EL (cell line): ENCODE measurements at regions not wholly inside any gene's neighbourhood (a gene's known extent, or its start where the extent isn't known, plus 50 kb on each side); places are given as distances from the start of the nearest gene placed in this dataset.
"Not testable (repeated sequence)": the region's sequence is repeated elsewhere in the genome, so short reads cannot be mapped to it uniquely, and the experiment has no call there.

ENCODE experiments used
- DNase-seq: peaks from one replicate; pipeline ENCODE4 v3.0.0-alpha.2; 2016

DNA sequence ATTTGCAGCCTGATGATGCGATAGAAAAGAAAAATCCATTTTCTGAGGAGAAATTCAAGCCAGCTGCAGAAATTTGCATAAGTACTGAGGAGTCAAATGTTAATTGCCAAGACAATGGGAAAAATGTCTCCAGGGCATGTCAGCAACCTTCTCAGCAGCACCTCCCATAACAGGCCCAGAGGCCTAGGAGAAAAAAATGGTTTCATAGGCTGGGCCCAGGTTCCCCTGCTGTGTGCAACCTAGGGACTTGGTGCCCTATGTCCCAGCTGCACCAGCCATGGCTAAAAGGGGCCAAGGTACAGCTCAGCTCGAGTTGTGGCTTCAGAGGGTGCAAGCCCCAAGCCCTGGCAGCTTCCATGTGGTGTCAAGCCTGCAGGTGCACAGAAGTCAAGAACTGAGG, 144.8 kb upstream of the PRKD1 start:
- not testable (repeated sequence) for DNase-seq

DNA sequence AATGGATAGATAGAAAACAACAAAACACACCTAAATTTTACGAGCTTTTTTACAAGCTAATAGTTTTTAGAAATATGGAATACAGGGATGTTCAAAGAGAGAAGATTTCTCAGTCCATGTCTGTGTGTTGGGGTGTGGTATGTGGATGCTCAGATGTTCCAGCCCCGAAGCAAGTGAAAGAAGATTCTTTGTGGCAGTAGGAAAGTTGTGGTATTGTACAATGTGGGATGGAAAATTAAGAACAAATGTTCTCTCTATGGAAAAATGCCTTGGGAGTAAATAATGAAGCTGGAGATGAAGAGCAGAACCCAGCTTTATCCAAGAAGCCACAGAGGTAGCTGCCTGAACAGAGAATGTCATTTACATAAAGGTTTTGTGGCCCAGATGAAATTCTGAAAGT, 150.3 kb upstream of the PRKD1 start:
- DNase-seq: no peak

DNA sequence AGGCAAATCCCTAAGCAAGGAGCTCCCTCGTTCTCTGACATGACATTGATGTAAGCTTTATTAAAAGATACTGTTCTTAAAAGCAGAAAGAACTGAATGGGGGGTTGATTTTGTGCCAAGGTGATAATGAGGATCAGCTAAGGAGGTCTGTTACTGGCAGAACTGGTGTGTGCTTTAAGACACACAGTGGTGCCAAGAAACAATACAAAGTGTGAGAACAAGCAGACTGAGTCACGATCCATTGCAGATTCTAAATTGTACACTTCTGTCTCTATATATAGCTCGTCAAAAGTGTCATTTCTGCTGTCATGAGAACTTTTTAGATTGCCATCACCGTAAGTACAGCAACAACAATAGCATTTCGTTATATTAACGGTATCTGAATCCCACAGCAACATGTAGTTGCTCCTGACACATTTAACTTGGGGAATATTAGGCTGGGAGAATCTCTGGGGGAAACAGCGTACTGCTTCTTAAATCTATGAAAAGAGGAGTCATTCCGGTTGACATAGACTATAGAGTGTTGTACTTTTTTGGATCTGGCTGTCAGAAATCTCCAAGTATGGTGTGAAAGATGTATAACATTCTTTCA, 151.3 kb upstream of the PRKD1 start:
- DNase-seq: no peak

DNA sequence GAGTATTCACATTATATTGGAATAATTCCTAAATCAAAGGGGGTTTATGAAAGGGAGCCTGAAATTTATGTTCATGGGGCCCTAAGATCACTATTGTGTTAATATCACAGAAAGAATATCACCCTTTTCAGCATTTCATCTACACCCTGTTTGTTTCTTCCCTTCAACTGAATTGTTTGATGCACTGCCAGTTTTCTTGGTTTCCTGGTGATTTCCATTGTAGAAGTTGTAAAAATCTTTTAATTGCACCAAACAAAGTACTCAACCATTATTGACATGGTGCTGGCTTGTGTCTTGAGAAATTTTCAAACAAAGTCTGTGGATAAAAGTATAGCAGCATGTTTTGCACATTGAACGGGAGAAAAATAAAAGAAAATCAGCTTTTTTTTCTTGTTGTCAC, 154.8 kb upstream of the PRKD1 start:
- DNase-seq: no peak

DNA sequence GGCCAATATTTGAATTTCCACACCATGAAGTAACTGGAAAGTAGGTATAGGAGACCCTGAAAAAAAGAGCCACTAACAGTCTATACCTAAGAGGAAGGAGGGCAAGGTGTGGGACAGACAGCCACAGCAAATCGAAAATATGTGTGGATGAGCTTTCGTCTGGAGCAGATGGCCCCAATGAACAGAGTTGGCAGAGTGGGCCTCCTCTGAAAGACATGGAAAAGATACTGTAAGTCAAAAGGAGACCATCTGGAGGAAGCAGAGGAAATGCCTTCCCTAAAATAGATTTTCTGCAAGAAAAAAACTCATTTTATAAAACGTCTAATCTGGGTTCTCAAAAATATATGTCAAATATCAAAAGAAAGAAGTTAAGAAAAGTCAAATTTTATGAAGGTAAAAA, 157.2 kb upstream of the PRKD1 start:
- no peak for DNase-seq

DNA sequence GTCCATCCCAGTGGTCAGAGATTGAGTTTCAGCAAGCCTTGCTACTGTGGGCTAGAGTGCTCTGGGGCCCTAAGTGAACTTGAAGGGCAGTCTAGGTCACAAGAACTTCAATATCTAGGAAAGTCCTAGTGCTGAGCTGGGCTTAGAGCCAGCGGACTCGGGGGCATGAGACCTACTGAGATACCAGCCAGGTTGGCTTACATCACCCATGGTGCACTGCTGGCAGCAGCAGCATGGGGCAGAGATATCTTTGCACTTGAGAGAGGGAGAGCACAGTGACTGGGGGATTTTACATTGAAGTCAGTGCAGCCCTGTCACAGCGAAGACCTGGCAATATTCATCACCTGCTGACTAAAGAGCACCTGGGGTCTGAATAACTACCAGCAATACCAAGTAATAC, 158.3 kb upstream of the PRKD1 start:
- DNase-seq: no peak

DNA sequence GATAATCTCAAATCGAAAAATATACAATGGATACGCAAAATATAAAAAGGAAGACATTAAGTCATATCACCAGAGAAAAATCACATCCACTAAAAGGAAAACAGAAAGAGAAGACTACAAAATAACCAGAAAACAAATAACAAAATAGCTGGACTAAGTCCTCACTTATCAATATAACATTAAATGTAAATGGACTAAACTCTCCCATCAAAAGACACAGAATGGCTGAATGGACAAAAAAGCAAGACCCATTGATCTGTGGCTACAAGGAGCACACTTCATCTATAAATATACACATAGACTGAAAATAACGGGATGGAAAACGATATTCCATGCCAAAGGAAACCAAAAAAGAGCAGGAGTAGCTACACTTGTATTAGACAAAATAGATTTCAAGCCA, 161.0 kb upstream of the PRKD1 start:
- no peak for DNase-seq

DNA sequence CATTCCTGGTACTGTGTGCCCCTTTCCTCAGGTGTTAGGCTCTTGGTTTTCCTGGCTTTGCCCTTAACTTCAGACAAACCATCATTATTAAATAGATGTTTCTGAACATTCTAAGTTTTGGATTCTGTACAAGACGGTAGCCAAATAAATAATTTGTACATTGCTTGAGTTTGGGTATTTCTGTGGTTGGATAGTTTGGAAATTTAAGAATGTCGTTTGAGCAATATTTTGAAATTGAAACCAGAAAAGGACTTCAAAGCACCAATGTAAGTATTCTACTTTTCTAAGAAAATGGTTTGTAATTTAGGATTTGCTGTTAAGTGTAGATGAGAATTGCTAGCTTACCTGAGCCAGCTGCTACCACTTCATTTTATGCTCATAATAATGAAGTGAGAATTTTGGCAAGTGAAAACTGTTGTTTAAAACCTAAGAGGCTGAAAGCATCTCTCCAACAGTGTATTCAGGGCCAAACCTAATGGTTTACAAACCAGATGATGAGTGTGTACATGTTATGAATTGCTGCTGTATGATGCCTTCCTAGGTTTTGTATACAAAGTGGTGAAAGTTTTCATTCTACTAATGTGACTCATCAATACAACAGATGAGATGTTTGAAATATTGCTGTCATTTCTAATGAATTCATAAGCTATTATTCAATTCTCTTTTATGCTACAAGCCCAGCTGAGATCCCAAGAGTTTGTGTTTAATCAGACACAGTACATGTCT, 181.5 kb upstream of the PRKD1 start:
- DNase-seq: peak; percentile 30

DNA sequence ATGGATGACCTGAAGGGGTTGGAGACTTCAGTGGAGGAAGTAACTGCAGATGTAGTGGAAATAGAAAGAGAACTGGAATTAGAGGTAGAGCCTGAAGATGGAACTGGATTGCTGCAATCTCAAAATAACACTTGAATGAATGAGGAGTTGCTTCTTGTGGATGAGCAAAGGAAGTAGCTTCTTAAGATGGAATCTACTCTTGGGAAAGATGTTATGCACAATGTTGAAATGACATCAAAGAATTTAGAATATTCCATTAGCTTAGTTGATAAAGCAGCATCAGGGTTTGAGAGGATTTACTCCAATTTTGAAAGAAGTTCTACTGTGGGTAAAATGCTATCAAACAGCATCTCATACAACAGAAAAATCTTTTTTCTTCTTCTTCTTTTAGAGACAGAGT, 186.4 kb upstream of the PRKD1 start:
- DNase-seq: no peak

DNA sequence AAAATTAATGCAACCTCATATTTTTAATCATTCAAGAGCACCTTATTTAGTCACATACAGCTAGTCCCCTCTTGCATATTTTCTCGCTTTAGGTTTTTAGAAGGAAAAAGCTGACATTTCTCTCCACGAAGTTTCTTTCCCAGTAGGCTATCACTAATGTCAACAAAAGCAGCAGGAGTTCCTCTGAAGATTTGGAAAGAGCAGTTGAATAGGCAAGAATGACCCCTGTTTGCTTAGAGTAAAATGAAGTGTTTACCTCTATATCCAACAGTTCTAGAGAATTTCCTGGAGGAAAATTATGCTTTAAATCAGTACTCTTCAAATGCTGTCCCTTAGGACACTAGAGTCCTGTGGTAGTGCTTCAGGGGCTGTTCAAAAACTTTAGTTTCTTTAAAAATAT, 188.1 kb upstream of the PRKD1 start:
- no peak for DNase-seq

DNA sequence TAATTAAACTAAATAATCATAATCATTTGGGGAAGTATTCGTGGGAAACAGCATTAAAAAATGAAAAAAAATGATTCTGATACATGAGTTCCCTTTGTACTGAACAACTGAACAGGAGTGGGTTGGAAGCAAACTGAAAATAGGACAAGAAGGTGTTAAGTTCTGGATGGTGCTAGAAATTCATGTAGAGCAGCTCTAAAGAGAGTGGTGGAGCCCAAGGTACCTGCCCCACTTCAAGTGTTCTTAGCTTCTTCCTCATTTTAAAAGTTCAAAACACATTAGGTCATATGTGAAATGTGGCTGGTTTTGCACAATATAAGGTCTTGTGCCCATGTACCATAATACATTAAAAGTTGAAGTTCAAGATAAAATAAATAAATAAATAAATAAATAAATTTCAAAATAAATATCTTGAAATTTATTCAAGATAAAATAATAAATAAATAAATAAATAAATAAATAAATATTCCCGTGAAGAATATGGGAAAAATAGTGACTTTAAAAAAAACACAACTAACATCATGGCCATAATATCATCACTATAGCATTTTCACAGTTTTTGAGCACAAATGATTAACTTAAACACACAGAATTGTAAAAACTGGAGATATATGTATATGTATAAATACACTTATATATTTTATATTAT, 191.5 kb upstream of the PRKD1 start:
- DNase-seq: no peak

DNA sequence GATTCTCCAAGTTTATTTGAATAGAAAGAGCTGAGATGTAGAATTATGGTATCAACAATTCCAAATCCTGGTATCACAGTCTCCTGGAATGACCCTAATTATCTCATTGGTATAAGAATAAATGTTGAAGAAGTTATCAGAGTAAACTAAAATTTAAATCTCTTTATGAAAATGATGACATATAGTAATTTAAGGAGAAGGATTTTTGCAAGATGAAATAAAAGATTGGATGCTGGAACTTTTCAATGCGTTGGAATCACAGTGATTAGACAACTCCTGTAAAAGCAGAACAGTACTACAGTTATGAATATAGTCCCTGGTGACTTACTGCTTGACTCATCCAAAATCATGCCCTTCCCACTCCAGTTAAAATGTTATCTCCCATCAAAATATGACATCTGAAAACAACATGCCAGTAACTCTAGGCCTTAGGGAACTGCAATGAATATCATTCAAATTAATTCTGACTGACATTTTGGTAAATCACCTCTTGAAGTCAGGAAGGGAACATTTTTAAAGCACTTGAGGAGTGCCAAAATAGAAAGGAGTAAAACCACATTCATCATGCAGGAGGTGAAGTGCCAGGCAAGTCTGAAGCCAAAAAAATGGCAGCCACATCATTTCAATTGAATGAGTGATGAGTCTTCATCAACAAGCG, 197.8 kb upstream of the PRKD1 start:
- no peak for DNase-seq

DNA sequence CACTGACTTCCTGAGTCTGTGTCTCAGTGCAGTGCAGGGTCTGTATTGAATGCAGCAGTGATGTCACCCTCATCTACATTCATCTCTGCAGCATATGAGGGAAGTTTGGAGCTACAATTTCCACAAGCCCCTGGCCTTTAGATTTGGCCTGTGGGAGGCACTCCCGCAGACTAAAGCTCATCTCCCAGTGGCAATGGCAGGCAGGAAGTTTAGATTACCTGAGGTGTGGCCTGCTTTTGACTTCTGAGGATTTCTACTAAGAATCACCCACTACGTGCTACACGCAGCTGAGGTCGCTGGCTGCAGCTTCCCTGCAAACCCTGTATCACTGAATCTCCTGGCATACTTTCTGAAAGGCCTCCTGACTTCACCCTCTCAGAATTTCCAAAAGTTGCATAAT, 202.2 kb upstream of the PRKD1 start:
- DNase-seq: no peak

DNA sequence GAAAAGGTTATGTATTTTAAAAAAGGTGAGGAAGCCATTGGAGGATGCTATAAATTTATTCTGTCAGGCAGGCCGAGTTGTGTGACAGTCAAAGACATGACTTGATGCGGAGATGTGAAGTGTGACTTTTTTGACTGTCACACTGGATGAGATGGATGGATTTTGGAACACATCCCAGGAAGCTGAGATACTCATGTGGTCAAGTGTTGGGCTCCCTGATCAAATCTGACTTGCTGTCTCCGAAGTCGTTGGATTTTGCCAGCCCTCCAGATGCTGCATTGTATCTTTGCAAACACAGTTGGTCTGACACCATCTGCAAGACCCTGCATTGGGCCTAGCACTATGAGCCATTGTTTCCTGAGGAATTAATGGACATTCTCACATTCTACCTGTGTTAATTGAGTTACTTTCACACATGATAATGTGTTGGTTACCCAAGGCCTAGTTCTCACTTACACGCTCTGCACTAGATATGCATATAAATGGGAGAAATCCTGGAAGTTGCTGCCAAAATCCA, 204.0 kb upstream of the PRKD1 start:
- DNase-seq: no peak

DNA sequence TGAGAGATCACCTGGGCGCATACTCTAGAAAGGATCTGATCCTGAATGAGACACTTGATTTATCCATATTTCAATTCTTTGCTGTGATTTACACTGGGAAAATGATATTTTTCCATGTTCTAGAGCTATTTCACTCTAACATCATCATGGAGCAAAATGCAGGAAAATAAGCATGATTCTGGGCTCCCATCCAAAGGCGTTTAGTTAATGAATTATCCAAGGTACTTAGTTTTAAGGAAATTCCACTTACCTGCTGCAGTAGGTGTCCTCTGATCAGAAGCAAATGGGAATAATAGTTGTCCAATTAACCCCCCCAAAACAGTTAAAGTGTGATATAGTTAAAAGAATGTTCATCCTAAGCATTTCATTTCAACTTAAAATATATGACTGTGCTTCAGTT, 204.5 kb upstream of the PRKD1 start:
- DNase-seq: no peak

DNA sequence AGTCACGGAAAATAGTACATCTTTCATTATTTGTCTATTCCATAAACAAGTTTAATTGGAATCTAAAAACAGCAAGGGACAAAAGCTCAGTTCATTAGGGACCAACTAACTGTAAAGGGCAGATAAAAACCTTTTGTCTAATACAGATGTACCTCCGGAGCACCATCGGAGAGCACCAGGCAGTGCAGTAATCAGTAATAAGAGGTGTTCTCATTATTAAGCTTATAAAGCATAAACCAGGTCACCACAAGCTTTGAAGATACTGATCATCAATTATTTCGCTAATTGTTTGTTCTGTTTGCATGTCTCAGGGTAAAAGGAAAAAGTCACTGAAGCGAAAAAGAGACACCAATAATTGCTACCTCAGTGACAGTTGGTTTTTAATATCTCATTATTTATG, 207.3 kb upstream of the PRKD1 start:
- DNase-seq: no peak

DNA sequence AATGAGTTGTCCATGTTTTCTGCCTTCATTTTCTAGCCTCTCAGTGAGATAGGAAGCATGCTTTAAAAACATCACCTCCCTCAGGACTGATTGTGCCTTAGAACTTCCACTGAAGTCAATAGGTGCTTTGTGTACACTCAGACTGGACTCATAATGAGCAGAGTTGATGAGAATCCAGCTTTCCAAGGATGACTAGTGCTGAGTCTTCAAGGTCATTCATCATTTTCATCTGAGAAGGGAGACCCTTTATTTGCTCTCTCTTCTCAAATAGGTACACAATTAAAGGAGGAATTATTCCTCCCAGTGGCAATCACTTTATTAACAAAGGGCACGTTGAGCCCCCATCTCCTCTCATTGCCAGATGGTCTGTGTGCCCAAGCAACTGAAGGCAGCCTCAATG, 210.9 kb upstream of the PRKD1 start:
- DNase-seq: no peak

DNA sequence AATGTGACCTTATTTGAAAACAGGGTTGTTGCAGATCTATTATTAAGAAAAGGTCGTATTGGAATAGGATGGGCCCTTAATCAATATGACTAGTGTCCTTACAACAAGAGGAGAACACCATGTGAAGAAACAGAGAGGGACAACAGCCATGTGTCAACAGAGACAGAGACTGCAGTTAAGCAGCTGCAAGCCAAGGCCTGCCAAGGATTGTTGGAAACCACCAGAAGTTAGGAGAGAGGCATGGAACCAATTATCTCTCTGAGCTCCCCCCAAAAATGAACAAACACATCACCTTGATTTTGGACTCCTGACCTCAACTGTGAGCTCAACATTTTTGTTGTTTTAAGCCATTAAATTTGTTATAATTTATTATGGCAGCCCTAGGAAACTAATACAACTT, 214.6 kb upstream of the PRKD1 start:
- DNase-seq: no peak

DNA sequence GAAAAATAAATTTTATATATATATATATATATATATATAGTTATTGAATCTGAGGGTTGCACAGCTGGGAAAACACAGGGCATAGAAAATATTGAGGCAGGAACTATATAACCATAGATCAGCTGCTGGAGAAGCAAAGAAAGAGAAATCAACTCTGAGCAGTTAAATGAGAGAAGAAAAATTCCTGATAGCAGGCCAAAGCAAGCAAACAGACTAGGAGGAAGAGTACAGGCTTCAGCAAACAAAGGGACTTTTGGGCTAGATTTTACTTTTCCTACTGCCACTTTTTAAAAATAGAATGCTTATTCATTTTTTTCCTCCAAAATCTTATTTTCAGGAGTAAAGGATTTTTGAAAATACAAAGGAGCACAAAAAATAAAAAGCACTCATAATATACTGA, 216.0 kb upstream of the PRKD1 start:
- DNase-seq: peak; percentile 6

DNA sequence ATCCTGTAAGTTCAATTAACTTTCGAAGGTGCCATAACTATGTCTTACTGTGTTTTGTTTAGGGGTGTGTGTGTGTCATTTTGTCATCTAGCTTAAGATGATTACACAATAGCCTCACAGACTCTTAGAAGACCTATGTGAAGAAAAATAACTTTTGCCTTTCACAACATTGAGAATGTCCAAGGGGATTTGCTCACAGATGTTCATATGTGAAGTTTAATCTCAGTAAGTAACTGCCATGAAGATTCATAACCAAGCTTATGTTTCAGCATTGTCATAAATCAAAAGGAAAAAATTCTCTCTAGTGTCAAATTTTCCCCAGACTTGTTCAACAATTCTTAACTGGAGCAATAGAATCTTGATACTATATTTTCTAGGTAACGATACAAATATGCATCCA, 226.1 kb upstream of the PRKD1 start:
- DNase-seq: no peak

DNA sequence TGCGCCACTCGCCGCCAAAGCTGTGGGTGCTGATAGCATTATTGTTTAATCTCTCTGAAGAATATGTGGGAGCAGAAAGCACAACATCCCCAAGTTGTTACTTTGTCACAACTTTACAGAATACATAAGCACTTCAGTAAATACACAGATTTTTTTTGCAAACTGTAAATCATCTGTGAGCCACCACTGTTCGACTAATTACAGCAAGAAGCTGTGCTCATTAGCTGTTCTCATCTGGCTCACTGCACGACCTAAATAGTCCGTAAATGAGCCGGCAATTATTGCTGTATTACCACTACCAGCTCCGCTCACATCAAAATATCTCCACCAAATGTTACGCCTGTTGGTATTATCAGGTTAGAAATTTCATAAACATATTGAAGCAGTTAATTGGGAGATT, 228.9 kb upstream of the PRKD1 start:
- DNase-seq: no peak

DNA sequence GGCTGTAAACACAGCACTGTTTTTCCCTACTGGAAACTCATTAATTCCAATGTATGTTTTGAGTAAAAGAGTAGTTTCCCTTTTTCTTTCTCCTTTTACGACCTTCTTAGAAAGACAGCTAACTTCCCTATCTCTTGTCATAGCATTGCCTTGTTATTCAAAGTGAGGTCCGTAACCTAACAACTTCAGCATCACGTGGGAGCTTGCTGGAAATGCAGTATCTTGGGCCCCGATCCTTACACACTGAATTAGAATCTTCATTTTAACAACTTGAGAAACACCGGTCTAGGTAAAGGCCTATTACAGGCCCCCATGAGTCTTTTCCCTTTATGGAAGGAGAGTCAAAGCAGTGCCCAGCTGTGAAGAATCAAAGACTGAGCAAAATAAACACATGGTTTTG, 230.7 kb upstream of the PRKD1 start:
- DNase-seq: no peak

DNA sequence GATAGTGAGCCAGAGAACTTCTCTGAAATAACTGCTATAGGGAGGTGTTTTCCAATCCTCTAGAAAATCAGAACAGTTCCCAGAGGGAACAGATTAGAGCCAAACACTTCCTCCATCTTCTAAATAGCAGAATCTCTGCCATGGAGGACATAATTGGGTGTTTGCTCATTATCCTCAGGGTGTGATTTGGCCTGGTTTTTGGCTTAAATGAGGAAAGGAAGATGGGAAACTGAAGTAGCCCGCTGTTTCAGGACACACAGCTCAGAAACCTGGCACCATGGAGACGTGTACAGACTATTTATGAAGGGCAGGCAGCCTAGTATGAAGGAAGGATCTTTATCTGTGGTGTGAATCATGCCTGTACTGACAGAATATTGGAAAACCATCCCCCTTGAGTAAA, 231.7 kb upstream of the PRKD1 start:
- no peak for DNase-seq

DNA sequence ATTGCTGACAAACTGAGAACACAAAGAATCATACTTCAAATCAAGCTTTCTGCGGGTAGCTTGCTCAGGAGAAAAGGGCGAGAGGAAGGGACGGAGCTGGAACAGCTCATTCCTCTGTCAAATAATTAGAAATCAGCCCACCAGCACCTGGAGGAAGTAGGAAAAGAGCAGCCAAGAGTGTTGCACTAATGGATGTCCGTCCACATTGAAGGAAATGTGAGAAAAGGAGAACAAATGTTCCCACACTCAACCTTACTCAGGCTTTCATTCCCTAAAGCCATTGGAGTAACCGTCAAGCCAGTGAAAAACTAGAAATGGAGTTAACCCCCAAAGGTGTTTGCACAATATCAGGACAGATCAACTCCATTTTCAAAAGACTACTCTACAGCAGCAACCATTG, 233.0 kb upstream of the PRKD1 start:
- DNase-seq: no peak
